Brain microvascular endothelial cell (primary cell): ENCODE measurements at regions not wholly inside any gene's neighbourhood (a gene's known extent, or its start where the extent isn't known, plus 50 kb on each side); places are given as distances from the start of the nearest gene placed in this dataset.
"Not testable (repeated sequence)": the region's sequence is repeated elsewhere in the genome, so short reads cannot be mapped to it uniquely, and the experiment has no call there.

ENCODE experiments used
- DNase-seq: peaks from one replicate; pipeline ENCODE4 v3.0.0-alpha.2; 2020
- H3K27ac ChIP-seq: fragments of 250-450 bp; sonication (Bioruptor Pico); 2 replicates; pipeline ENCODE4 v1.5.1; 2020; ENCODE audit warnings: mild to moderate bottlenecking, moderate library complexity
- H3K27me3 ChIP-seq: fragments of 250-450 bp; sonication (Bioruptor Pico); replicated peaks from 2 replicates; pipeline ENCODE4 v1.5.1; 2020; ENCODE audit warnings: mild to moderate bottlenecking
- H3K36me3 ChIP-seq: fragments of 250-450 bp; sonication (Bioruptor Pico); replicated peaks from 2 replicates; pipeline ENCODE4 v1.5.1; 2020; ENCODE audit warnings: mild to moderate bottlenecking
- H3K4me3 ChIP-seq: 2 replicates; pipeline ENCODE4 v1.5.1; 2011; ENCODE audit warnings: low read depth, mild to moderate bottlenecking, control low read depth, low read length, moderate library complexity
- in situ Hi-C: cut with HindIII; loops from 2 replicates; pipeline ENCODE4 v1.10.0; 2017; ENCODE audit warnings: low sequenced_read_pairs, low pct_ligation_motif_present
- TF ChIP-seq, protein P1 (sequence below): IDR thresholded peaks from 2 replicates; pipeline ENCODE4 v1.5.1; 2011; ENCODE audit warnings: low read depth, mild to moderate bottlenecking, moderate library complexity, low read length, control low read depth, inconsistent platforms; ENCODE audit errors: missing control alignments

DNA sequence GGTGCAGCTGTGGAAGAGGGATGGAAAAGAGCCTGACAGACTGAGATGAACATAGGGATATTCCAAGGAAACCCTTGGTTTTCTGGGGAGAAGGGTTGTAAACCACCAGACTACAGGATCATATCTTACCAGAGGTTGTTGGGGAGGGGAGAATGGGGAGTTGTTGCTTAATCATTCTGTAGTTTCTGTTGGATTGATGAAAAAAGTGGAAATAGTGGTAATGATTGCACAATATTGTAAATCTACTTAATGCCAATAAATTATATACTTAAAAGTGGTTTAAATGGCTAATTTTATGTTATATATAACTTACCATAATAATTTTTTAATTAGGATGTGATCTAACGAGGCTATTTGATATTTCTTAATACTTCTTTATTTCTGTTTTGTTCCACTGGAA lies 800.9 kb downstream of the BCL11A start:
- TF ChIP-seq, protein P1, sequence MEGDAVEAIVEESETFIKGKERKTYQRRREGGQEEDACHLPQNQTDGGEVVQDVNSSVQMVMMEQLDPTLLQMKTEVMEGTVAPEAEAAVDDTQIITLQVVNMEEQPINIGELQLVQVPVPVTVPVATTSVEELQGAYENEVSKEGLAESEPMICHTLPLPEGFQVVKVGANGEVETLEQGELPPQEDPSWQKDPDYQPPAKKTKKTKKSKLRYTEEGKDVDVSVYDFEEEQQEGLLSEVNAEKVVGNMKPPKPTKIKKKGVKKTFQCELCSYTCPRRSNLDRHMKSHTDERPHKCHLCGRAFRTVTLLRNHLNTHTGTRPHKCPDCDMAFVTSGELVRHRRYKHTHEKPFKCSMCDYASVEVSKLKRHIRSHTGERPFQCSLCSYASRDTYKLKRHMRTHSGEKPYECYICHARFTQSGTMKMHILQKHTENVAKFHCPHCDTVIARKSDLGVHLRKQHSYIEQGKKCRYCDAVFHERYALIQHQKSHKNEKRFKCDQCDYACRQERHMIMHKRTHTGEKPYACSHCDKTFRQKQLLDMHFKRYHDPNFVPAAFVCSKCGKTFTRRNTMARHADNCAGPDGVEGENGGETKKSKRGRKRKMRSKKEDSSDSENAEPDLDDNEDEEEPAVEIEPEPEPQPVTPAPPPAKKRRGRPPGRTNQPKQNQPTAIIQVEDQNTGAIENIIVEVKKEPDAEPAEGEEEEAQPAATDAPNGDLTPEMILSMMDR = no peak
- H3K36me3 ChIP-seq = no peaks in the 10 kb centered on the region
- H3K4me3 ChIP-seq = no peak overlapping the region
- H3K27ac ChIP-seq = no peak overlapping the region
- no peaks in the 10 kb centered on the region for H3K27me3 ChIP-seq
- no peak for DNase-seq
- in situ Hi-C loops = no loop called here

DNA sequence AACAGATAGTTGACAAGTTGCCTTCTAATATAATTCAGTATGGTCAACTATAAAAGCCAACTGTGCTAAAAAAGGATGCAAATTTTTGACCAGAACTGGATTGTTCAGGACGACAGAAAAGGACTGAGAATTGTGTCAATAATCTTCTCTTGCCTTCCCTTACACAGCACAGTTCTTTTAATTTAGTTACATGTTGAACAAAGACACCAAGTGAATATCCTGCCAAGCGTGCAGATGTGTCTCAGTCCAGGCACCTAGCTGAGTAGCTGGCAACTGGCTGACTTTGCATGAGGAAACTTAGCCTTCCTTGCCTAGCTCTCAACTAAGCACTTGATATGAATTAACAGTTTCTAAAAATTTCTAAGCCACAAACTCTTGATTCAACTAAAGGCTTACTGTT lies 801.4 kb downstream of the BCL11A start:
- DNase-seq = no peak
- Histone ChIP-seq H3K27ac (no peak overlapping the region), H3K4me3 (no peak overlapping the region), H3K36me3 (no peaks in the 10 kb centered on the region), H3K27me3 (no peaks in the 10 kb centered on the region)
- in situ Hi-C loops = no loop called here
- TF ChIP-seq, protein P1 = no peak

DNA sequence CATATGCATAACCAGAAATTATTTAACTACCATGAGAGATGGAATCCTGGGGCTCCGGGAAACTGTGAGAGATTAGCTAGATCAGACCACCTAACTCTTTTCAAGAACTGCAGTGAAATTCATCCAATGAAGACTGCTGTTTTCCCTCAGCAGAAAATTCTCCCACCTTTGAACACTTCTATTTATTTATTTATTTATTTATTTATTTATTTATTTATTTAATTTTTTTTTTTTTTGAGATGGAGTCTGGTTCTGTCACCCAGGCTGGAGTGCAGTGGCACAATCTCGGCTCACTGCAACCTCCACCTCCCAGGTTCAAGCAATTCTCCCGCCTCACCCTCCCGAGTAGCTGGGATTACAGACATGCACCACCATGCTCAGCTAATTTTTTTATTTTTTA lies 802.2 kb downstream of the BCL11A start:
- H3K36me3 ChIP-seq, H3K27me3 ChIP-seq, H3K27ac ChIP-seq, DNase-seq, in situ Hi-C loops, H3K4me3 ChIP-seq: not testable (repeated sequence)

DNA sequence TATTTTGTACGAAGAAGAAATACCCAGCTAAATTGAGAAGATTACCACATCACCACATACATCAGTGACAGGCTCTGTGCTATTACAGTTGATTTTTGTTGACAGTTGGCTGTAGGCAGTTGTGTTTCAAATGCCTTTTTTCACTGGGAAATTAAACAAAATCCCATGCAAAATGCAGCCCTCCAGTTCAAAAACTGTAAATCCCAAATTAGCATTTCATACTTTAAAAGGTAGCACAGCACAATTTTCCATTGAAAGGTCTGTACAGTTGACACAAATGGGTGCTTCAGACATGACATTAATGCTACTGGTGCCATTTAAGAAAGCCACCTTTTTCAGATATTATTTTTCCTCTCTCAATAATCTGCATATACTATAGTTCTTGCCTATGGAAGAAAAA lies 807.2 kb downstream of the BCL11A start:
- no peaks in the 10 kb centered on the region for H3K36me3 ChIP-seq
- H3K27me3 ChIP-seq = no peaks in the 10 kb centered on the region
- no peak for DNase-seq
- in situ Hi-C loops = no loop called here
- H3K4me3 ChIP-seq = no peak overlapping the region
- TF ChIP-seq, protein P1 = no peak
- no peak overlapping the region for H3K27ac ChIP-seq

DNA sequence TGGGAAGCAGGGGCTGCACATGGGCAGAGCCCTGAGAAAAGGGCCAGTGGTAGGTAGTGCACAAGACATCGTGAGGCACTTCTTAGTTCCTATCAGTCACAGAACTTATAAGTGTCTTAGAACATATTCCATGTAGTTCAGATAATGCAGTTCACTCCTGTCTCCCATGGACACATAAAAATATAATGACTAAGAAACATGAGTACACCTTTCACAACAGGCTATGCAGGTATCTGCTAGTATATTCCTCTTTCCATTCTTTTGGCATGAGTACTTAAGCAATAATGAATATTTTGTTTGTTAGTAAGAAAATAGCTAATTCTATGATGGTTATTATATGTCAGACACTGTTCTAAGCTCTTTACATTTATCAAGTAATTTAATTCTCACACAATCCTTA lies 808.4 kb downstream of the BCL11A start:
- no peak for DNase-seq
- TF ChIP-seq, protein P1 = no peak
- in situ Hi-C loops = no loop called here
- Histone ChIP-seq H3K36me3 (no peaks in the 10 kb centered on the region), H3K4me3 (no peak overlapping the region), H3K27me3 (no peaks in the 10 kb centered on the region), H3K27ac (no peak overlapping the region)

DNA sequence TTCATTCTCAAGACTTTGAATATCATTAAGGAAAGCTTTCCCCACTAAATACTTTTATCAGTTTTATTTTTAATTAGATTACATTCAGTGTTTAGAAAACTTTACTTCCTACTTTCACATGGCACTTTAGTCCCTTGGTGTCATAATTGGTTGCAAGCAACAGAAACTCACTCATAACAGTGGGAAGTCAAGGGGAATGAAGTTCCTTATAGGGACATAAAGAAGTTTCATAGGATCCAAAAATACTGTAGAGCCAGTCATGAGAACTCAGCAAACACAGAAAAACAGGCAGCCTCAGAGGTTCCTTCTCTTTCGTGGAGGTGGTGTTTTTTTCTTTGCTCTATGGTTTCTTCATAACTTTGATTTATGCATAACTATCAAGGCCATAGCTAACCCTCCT lies 809.0 kb downstream of the BCL11A start:
- H3K36me3 ChIP-seq = no peaks in the 10 kb centered on the region
- DNase-seq = no peak
- no peak overlapping the region for H3K27ac ChIP-seq
- no peak overlapping the region for H3K4me3 ChIP-seq
- H3K27me3 ChIP-seq = no peaks in the 10 kb centered on the region
- TF ChIP-seq, protein P1 = no peak
- in situ Hi-C loops = no loop called here
